ENCODE measurements at regions not wholly inside any gene's neighbourhood (a gene's known extent, or its start where the extent isn't known, plus 50 kb on each side); places are given as distances from the start of the nearest gene placed in this dataset.

DNA sequence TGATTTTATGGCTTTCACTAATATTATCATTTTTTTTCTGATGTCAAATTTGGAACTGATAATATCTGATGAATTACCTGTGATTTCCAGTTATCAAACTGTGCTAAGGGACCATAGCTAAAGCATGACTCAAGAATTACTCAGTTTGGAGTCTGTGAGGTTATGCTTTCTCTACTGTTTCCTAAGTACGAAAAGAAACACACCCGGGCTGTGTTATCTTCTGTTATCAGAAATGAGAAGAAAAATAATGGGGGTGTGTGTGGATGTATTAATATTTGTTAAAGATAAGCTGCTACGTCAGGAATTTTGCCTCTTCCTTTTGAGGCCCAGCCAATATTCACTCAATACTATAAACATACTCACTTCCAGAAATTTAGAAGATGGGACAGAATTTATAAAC lies 1401.9 kb upstream of the FLRT2 start:
- no peak overlapping the region for H3K27ac ChIP-seq (ENCODE audit: low read length)
- in situ Hi-C loops (cut with HindIII; ENCODE audit: low pct_unique_long_range_greater_than_20kb, low sequenced_read_pairs) (no loop called here), intact Hi-C loops (cut with micrococcal nuclease; ENCODE audit: unreplicated experiment) (no loop called here)
- no peak for DNase-seq (ENCODE audit: low read depth, low spot score)
- no peaks in the 10 kb centered on the region for H3K9me3 ChIP-seq (ENCODE audit: control insufficient read depth, insufficient read depth, low read depth, low read length)
- BruUV-seq (replicated peaks), result no TSS peak
- H3K4me1 ChIP-seq (ENCODE audit: control insufficient read depth, insufficient read depth, low read length), result no peaks in the 10 kb centered on the region
- no peak overlapping the region for H3K4me3 ChIP-seq (ENCODE audit: low read depth in 2 of 2, low read length in 2 of 2)
- no peak for ATAC-seq
- H3K36me3 ChIP-seq (ENCODE audit: control insufficient read depth, insufficient read depth, low read length), result no peaks in the 10 kb centered on the region
- ChIA-PET CTCF (no interaction called here), POLR2A (no interaction called here)
- TF ChIP-seq SIN3A (IDR thresholded peaks at IDR 0.05; ENCODE audit: borderline replicate concordance, insufficient read depth, low read depth, low read length) (no peak), CTCF (IDR thresholded peaks at IDR 0.05) (no peak), TCF7L2 (IDR thresholded peaks at IDR 0.05; ENCODE audit: low read depth, low read length) (no peak), POLR2AphosphoS5 (IDR thresholded peaks at IDR 0.05; ENCODE audit: low read depth, low read length) (no peak), REST (IDR thresholded peaks at IDR 0.05; ENCODE audit: insufficient read depth in 1 of 2, low read depth in 2 of 2, low read length in 1 of 2) (no peak)
- no peaks in the 10 kb centered on the region for H3K27me3 ChIP-seq (ENCODE audit: control insufficient read depth, insufficient read depth, low read length)

DNA sequence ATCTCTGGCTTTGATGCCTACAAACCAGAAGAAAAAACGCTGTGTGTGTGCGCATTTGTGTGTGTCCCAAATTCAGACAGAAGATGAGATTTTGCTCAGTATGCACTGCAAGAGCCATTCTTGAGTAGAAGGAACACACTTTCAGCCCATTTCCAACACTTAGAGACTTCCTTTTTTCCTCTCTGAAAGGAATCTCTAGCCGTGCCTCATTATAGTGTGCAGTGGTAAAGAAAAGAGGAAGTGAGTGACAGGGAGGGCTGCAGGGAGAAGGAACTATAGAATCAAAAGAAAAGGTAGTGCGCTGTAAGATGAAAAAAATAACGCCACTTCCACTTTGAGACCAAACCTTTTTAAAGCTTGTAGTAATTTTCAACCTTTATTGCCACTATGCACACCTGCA lies 1400.9 kb upstream of the FLRT2 start:
- ATAC-seq, result no peak
- no peaks in the 10 kb centered on the region for H3K4me1 ChIP-seq (ENCODE audit: control insufficient read depth, insufficient read depth, low read length)
- no TSS peak for BruUV-seq (replicated peaks)
- no peak overlapping the region for H3K4me3 ChIP-seq (ENCODE audit: low read depth in 2 of 2, low read length in 2 of 2)
- H3K27me3 ChIP-seq (ENCODE audit: control insufficient read depth, insufficient read depth, low read length), result no peaks in the 10 kb centered on the region
- in situ Hi-C loops (cut with HindIII; ENCODE audit: low pct_unique_long_range_greater_than_20kb, low sequenced_read_pairs), result no loop called here
- intact Hi-C loops (cut with micrococcal nuclease; ENCODE audit: unreplicated experiment), result no loop called here
- TF ChIP-seq REST (IDR thresholded peaks at IDR 0.05; ENCODE audit: insufficient read depth in 1 of 2, low read depth in 2 of 2, low read length in 1 of 2) (no peak), TCF7L2 (IDR thresholded peaks at IDR 0.05; ENCODE audit: low read depth, low read length) (no peak), CTCF (IDR thresholded peaks at IDR 0.05) (no peak), POLR2AphosphoS5 (IDR thresholded peaks at IDR 0.05; ENCODE audit: low read depth, low read length) (no peak), SIN3A (IDR thresholded peaks at IDR 0.05; ENCODE audit: borderline replicate concordance, insufficient read depth, low read depth, low read length) (no peak)
- H3K9me3 ChIP-seq (ENCODE audit: control insufficient read depth, insufficient read depth, low read depth, low read length), result no peaks in the 10 kb centered on the region
- POLR2A ChIA-PET, result no interaction called here
- CTCF ChIA-PET, result no interaction called here
- no peak overlapping the region for H3K27ac ChIP-seq (ENCODE audit: low read length)
- no peak for DNase-seq (ENCODE audit: low read depth, low spot score)
- no peaks in the 10 kb centered on the region for H3K36me3 ChIP-seq (ENCODE audit: control insufficient read depth, insufficient read depth, low read length)
